GM21529 (cell line): ENCODE measurements at regions not wholly inside any gene's neighbourhood (a gene's known extent, or its start where the extent isn't known, plus 50 kb on each side); places are given as distances from the start of the nearest gene placed in this dataset.
A peak's percentile ranks its signal among the peaks of the same experiment; 100 is the strongest.
"Not testable (repeated sequence)": the region's sequence is repeated elsewhere in the genome, so short reads cannot be mapped to it uniquely, and the experiment has no call there.

Experiments used
- ATAC-seq: cut with Tn5 transposase; IDR thresholded peaks from one replicate; pipeline ENCODE4 v1.9.1; 2021; ENCODE audit not compliant: unreplicated experiment

GRCh38 chr7:126179916-126180315, 1072.8 kb downstream of the GRM8 start:
- ATAC-seq = no peak

- ATAC-seq = no peak
These were observed 1073.9 kb downstream of the GRM8 start for GRCh38 chr7:126178865-126179264.

GRCh38 chr7:126177782-126178181, 1075.0 kb downstream of the GRM8 start:
- ATAC-seq = no peak

GRCh38 chr7:126166645-126167044, 1086.1 kb downstream of the GRM8 start:
- no peak for ATAC-seq

GRCh38 chr7:126163647-126164046, 1089.1 kb downstream of the GRM8 start:
- ATAC-seq = no peak

- no peak for ATAC-seq
These were observed 1095.3 kb downstream of the GRM8 start for GRCh38 chr7:126157391-126157790.

GRCh38 chr7:126150278-126150958, 1102.3 kb downstream of the GRM8 start:
- ATAC-seq = no peak

- ATAC-seq = no peak
These were observed 1111.8 kb downstream of the GRM8 start for GRCh38 chr7:126140858-126141466.

GRCh38 chr7:126119981-126120380, 1132.8 kb downstream of the GRM8 start:
- no peak for ATAC-seq

GRCh38 chr7:126103582-126103981, 1149.2 kb downstream of the GRM8 start:
- no peak for ATAC-seq

GRCh38 chr7:126083014-126083413, 1153.4 kb upstream of the POT1 start:
- no peak for ATAC-seq

- ATAC-seq = peak; percentile 85
These were observed 1150.0 kb upstream of the POT1 start for GRCh38 chr7:126079581-126079980.

- ATAC-seq = peak; percentile 9
These were observed 1149.5 kb upstream of the POT1 start for GRCh38 chr7:126079151-126079550.

- no peak for ATAC-seq
These were observed 1136.1 kb upstream of the POT1 start for GRCh38 chr7:126065766-126066165.

- ATAC-seq = no peak
These were observed 1128.4 kb upstream of the POT1 start for GRCh38 chr7:126057979-126058378.

- not testable (repeated sequence) for ATAC-seq
These were observed 1127.0 kb upstream of the POT1 start for GRCh38 chr7:126056613-126057012.

- ATAC-seq = no peak
These were observed 1122.6 kb upstream of the POT1 start for GRCh38 chr7:126052229-126052628.

- ATAC-seq = no peak
These were observed 1115.0 kb upstream of the POT1 start for GRCh38 chr7:126044662-126045061.

- ATAC-seq = no peak
These were observed 1111.8 kb upstream of the POT1 start for GRCh38 chr7:126041472-126041871.

- no peak for ATAC-seq
These were observed 1110.8 kb upstream of the POT1 start for GRCh38 chr7:126040114-126041045.

GRCh38 chr7:126026421-126027088, 1096.9 kb upstream of the POT1 start:
- ATAC-seq = no peak
